ENCODE measurements at regions not wholly inside any gene's neighbourhood (a gene's known extent, or its start where the extent isn't known, plus 50 kb on each side); places are given as distances from the start of the nearest gene placed in this dataset.

DNA sequence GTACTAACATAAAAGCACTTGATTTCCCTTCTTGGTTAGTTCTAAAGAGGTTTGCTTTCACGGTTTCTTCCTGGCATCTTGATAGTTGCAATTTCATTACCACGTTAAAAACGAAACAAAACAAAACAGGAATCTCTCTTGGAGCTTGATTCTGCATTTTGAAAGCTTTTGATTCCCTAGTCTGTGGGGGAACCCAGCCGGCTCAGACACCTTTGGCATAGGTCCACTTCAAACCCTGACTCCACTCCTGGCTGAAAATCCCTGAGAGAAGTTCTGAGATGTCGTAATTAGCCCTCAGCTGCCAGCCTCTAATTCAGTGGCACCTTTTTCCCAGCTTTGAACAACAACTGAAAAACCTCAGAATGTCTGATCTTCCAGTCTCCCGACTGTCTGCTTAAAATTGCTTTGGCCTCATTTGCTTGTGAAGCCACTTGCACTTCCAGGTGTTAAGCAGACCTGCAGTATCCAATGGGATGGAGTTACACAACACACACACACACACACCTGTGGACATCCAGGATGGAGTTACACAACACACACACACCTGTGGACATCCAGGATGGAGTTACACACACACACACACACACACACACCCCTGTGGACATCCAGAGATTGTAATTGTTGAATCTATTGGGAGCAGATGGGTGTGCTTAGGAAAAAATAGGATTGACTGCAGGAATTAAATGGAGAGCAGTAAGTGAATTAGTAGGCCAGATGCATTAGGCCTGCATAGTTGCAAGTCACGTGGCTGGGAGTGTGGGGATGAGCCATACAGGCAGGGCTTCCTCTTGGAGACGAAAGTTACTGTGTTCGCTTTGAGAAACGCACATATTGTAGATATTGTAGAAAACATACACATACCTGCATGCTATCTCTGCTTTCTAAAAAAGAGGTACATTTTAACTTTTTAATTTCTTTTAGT lies 285.6 kb upstream of the FMN2 start:
- no peaks in the 10 kb centered on the region for H3K4me1 ChIP-seq (replicated peaks in 1 of 2)
- H3K36me3 ChIP-seq (replicated peaks in 1 of 2), result no peaks in the 10 kb centered on the region
- 61 to 63% (median 62%) methylated on average over 10 of the region's 10 CpGs for WGBS, 4 donors
- intact Hi-C loops (cut with DNase I), result no loop called here
- no peaks in the 10 kb centered on the region for H3K9me3 ChIP-seq (replicated peaks in 1 of 3)
- no peak for DNase-seq
- no peak overlapping the region for H3K4me3 ChIP-seq
- H3K27me3 ChIP-seq, result no peaks in the 10 kb centered on the region
- no peak overlapping the region for H3K27ac ChIP-seq
- TF ChIP-seq POLR2A (IDR thresholded peaks at IDR 0.05), result no peak

GRCh38 chr1:239806897-239807296 lies 284.8 kb upstream of the FMN2 start:
- Histone ChIP-seq H3K27ac (no peak overlapping the region), H3K9me3 (replicated peaks in 1 of 3) (no peaks in the 10 kb centered on the region), H3K4me1 (replicated peaks in 1 of 2) (no peaks in the 10 kb centered on the region), H3K36me3 (replicated peaks in 1 of 2) (no peaks in the 10 kb centered on the region), H3K27me3 (no peaks in the 10 kb centered on the region), H3K4me3 (no peak overlapping the region)
- no peak for TF ChIP-seq POLR2A (IDR thresholded peaks at IDR 0.05)
- no peak for TF ChIP-seq CTCF (IDR thresholded peaks at IDR 0.05)
- 96 to 100% (median 100%) methylated on average over 2 of the region's 2 CpGs for WGBS, 4 donors
- intact Hi-C loops (cut with DNase I), result no loop called here
- no peak for DNase-seq

- intact Hi-C loops (cut with DNase I), result no loop called here
Observed at GRCh38 chr1:239807361-239807760, 284.3 kb upstream of the FMN2 start.

GRCh38 chr1:239810061-239810481 lies 281.6 kb upstream of the FMN2 start:
- H3K9me3 ChIP-seq (replicated peaks in 1 of 3), result no peaks in the 10 kb centered on the region
- TF ChIP-seq POLR2A (IDR thresholded peaks at IDR 0.05) (no peak), CTCF (IDR thresholded peaks at IDR 0.05) (no peak)
- DNase-seq, result no peak
- no peaks in the 10 kb centered on the region for H3K27me3 ChIP-seq
- no peak overlapping the region for H3K27ac ChIP-seq
- H3K36me3 ChIP-seq (replicated peaks in 1 of 2), result no peaks in the 10 kb centered on the region
- H3K4me1 ChIP-seq (replicated peaks in 1 of 2), result no peaks in the 10 kb centered on the region
- 78 to 82% (median 79%) methylated on average over 8 of the region's 8 CpGs for WGBS, 4 donors
- no peak overlapping the region for H3K4me3 ChIP-seq
- intact Hi-C loops (cut with DNase I), result no loop called here

More at GRCh38 chr1:239807361-239807760, 284.3 kb upstream of the FMN2 start:
- DNase-seq, result no peak
- no peak for TF ChIP-seq CTCF (IDR thresholded peaks at IDR 0.05)
- no peak for TF ChIP-seq POLR2A (IDR thresholded peaks at IDR 0.05)
- no peaks in the 10 kb centered on the region for H3K27me3 ChIP-seq
- H3K27ac ChIP-seq, result no peak overlapping the region
- H3K4me3 ChIP-seq, result no peak overlapping the region
- no peaks in the 10 kb centered on the region for H3K36me3 ChIP-seq (replicated peaks in 1 of 2)
- H3K4me1 ChIP-seq (replicated peaks in 1 of 2), result no peaks in the 10 kb centered on the region
- no peaks in the 10 kb centered on the region for H3K9me3 ChIP-seq (replicated peaks in 1 of 3)
